GM12872 (cell line): ENCODE measurements at regions not wholly inside any gene's neighbourhood (a gene's known extent, or its start where the extent isn't known, plus 50 kb on each side); places are given as distances from the start of the nearest gene placed in this dataset.

ENCODE experiments used
- CTCF ChIP-seq: IDR thresholded peaks from 3 replicates; pipeline ENCODE4 v1.5.1; 2011; ENCODE audit warnings: low read depth, mild to moderate bottlenecking, low read length, moderate library complexity; ENCODE audit not compliant: insufficient read depth

GRCh38 chr6:113318575-113318917, 538.6 kb upstream of the MARCKS start:
- no peak for TF ChIP-seq CTCF

GRCh38 chr6:113320653-113321052, 536.5 kb upstream of the MARCKS start:
- TF ChIP-seq CTCF = no peak

GRCh38 chr6:113326781-113327180, 530.4 kb upstream of the MARCKS start:
- no peak for TF ChIP-seq CTCF

- no peak for TF ChIP-seq CTCF
Measured at GRCh38 chr6:113328886-113329381, 528.2 kb upstream of the MARCKS start.

- no peak for TF ChIP-seq CTCF
Measured at GRCh38 chr6:113329942-113330635, 527.1 kb upstream of the MARCKS start.

- TF ChIP-seq CTCF = no peak
Measured at GRCh38 chr6:113330636-113330946, 526.6 kb upstream of the MARCKS start.

- no peak for TF ChIP-seq CTCF
Measured at GRCh38 chr6:113331021-113331420, 526.1 kb upstream of the MARCKS start.
